ENCODE measurements at regions not wholly inside any gene's neighbourhood (a gene's known extent, or its start where the extent isn't known, plus 50 kb on each side); places are given as distances from the start of the nearest gene placed in this dataset.

DNA sequence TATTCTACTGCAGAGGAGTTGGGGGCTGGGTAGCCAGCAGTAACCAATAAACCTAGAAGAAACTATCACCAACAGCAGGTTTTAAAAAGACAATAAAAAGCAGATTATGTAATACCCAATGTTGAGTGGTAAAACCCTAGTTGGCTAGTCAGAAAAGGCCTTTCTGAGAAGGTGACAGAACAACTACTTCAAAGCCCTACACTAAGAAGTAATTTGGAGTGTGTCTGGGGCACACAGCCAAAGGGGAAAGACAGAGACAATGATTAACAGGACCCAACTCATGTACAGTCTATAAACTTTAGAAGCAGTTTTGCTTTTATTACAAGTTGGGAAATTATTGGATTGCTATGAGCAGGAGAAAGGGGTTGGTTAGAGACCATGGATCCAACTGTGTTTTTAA, 77.2 kb upstream of the TMEM106B start:
- no peak for TF ChIP-seq ZSCAN23 (tag by site-specific recombination; IDR thresholded peaks at IDR 0.05)
- no peak for TF ChIP-seq ZNF394 (tag by site-specific recombination; IDR thresholded peaks at IDR 0.05; ENCODE audit: borderline replicate concordance)
- no peak for TF ChIP-seq ZBTB11 (tag by site-specific recombination; conservative IDR thresholded peaks at IDR 0.05; ENCODE audit: low read depth)
- TF ChIP-seq ZSCAN30 (tag by site-specific recombination; IDR thresholded peaks at IDR 0.05): no peak
- no peak for TF ChIP-seq ZNF146 (tag by site-specific recombination; IDR thresholded peaks at IDR 0.05)
- TF ChIP-seq, protein P1, sequence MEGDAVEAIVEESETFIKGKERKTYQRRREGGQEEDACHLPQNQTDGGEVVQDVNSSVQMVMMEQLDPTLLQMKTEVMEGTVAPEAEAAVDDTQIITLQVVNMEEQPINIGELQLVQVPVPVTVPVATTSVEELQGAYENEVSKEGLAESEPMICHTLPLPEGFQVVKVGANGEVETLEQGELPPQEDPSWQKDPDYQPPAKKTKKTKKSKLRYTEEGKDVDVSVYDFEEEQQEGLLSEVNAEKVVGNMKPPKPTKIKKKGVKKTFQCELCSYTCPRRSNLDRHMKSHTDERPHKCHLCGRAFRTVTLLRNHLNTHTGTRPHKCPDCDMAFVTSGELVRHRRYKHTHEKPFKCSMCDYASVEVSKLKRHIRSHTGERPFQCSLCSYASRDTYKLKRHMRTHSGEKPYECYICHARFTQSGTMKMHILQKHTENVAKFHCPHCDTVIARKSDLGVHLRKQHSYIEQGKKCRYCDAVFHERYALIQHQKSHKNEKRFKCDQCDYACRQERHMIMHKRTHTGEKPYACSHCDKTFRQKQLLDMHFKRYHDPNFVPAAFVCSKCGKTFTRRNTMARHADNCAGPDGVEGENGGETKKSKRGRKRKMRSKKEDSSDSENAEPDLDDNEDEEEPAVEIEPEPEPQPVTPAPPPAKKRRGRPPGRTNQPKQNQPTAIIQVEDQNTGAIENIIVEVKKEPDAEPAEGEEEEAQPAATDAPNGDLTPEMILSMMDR (tag by site-specific recombination; IDR thresholded peaks at IDR 0.05): no peak
- no peak for TF ChIP-seq OVOL3 (tag by site-specific recombination; IDR thresholded peaks at IDR 0.05)
- TF ChIP-seq ZNF16 (tag by site-specific recombination; IDR thresholded peaks at IDR 0.05; ENCODE audit: low read depth): no peak
- TF ChIP-seq SP3 (tag by site-specific recombination; IDR thresholded peaks at IDR 0.05): no peak

Measured in HEK293 (cell line).